Gastroesophageal sphincter (tissue), 3 donors: ENCODE measurements at regions not wholly inside any gene's neighbourhood (a gene's known extent, or its start where the extent isn't known, plus 50 kb on each side); places are given as distances from the start of the nearest gene placed in this dataset.

Source experiments
- CTCF ChIP-seq, 4 experiments: fragments of 200-600 bp in 2 of 4; fragments of 450-650 bp in 2 of 4; sonication (generic) in 1 of 4; IDR thresholded peaks; one replicate each; pipeline ENCODE4 v1.5.1; 2017 to 2019; ENCODE audit warnings: antibody characterized with exemption in 4 of 4, mild to moderate bottlenecking in 2 of 4, moderate library complexity in 2 of 4
- POLR2A ChIP-seq, 2 donors: fragments of 450-650 bp; IDR thresholded peaks; one replicate each; pipeline ENCODE4 v1.6.1; 2017; ENCODE audit warnings: antibody characterized with exemption in 2 of 2, mild to moderate bottlenecking in 2 of 2, moderate library complexity in 1 of 2
- POLR2AphosphoS5 ChIP-seq: sonication (generic); formaldehyde crosslinking; IDR thresholded peaks from one replicate; pipeline ENCODE4 v1.6.1; 2017; ENCODE audit warnings: antibody characterized with exemption

GRCh38 chr16:60100371-60100770 lies 1366.3 kb upstream of the GOT2 start:
- TF ChIP-seq CTCF (IDR thresholded peaks at IDR 0.05) (no peak), POLR2A (IDR thresholded peaks at IDR 0.05) (no peak), POLR2AphosphoS5 (no peak)
